NB4 (cell line): ENCODE measurements at regions not wholly inside any gene's neighbourhood (a gene's known extent, or its start where the extent isn't known, plus 50 kb on each side); places are given as distances from the start of the nearest gene placed in this dataset.

Experiments
- CTCF ChIP-seq: IDR thresholded peaks from one replicate; pipeline ENCODE4 v1.5.1; 2012; ENCODE audit warnings: low read depth, low read length
- MAX ChIP-seq: IDR thresholded peaks from 2 replicates; pipeline ENCODE4 v1.6.1; 2011; ENCODE audit warnings: low read depth, low read length
- MYC ChIP-seq: IDR thresholded peaks from 2 replicates; pipeline ENCODE4 v1.6.1; 2011; ENCODE audit warnings: low read depth, low read length
- POLR2A ChIP-seq: IDR thresholded peaks from 2 replicates; pipeline ENCODE4 v1.6.1; 2011; ENCODE audit warnings: mild to moderate bottlenecking; ENCODE audit not compliant: insufficient read length; ENCODE audit errors: extremely low read depth

DNA sequence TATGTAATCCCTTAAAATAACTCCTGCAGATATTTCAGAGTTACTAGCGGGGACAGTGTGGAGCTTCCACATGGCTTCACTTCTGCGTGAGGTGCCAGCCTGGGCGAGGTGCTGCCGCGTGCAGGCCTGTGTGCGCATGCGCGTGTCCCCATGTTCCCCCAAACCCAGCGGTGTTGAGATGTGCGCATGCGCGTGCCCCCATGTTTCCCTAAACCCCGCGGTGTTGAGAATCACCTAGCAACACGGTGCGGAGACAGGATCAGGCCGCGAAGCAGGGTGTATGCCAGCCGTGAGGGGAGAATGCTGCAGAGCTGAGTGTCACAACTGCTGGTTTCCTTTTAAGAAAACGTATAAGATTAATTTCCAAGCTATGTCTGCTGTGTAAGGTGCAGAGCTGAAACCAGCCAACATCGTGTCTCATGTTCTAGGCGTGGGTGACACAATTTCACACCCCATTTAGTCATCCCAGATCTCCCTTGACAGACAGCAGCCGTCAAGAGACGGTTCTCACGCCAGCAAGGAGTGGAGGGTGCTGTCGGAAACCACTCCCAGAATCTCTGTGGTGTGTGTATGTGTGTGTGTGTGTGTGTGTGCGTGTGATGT, 71.9 kb upstream of the ADARB2 start:
- TF ChIP-seq CTCF (no peak), POLR2A (no peak), MAX (no peak), MYC (no peak)
